Trophoblast cell (in vitro differentiated cells and primary cell): ENCODE measurements at regions not wholly inside any gene's neighbourhood (a gene's known extent, or its start where the extent isn't known, plus 50 kb on each side); places are given as distances from the start of the nearest gene placed in this dataset.
"Not testable (repeated sequence)": the region's sequence is repeated elsewhere in the genome, so short reads cannot be mapped to it uniquely, and the experiment has no call there.

Experiments used
- DNase-seq, 2 donors: peaks; one replicate each; pipeline ENCODE4 v3.0.0-alpha.2; 2016
- H2AFZ ChIP-seq: 2 replicates; pipeline ENCODE4 v1.6.1; 2013; ENCODE audit warnings: low read length, moderate library complexity, mild to moderate bottlenecking; ENCODE audit not compliant: insufficient read depth, poor library complexity
- H2AK5ac ChIP-seq: 2 replicates; pipeline ENCODE4 v1.6.1; 2013; ENCODE audit warnings: mild to moderate bottlenecking, low read length
- H2BK120ac ChIP-seq: 2 replicates; pipeline ENCODE4 v1.6.1; 2013; ENCODE audit warnings: low read length, mild to moderate bottlenecking, moderate library complexity; ENCODE audit not compliant: insufficient read depth, poor library complexity
- H2BK12ac ChIP-seq: 2 replicates; pipeline ENCODE4 v1.6.1; 2013; ENCODE audit warnings: mild to moderate bottlenecking, low read length, moderate library complexity
- H2BK5ac ChIP-seq: 2 replicates; pipeline ENCODE4 v1.6.1; 2013; ENCODE audit warnings: low read length, low read depth, moderate library complexity, mild to moderate bottlenecking; ENCODE audit not compliant: poor library complexity
- H3K14ac ChIP-seq: 2 replicates; pipeline ENCODE4 v1.6.1; 2013; ENCODE audit warnings: mild to moderate bottlenecking, low read length
- H3K18ac ChIP-seq: 2 replicates; pipeline ENCODE4 v1.6.1; 2013; ENCODE audit warnings: mild to moderate bottlenecking, low read length
- H3K23ac ChIP-seq: 2 replicates; pipeline ENCODE4 v1.6.1; 2013; ENCODE audit warnings: low read length
- H3K27ac ChIP-seq: 2 replicates; pipeline ENCODE4 v1.5.1; 2013; ENCODE audit warnings: low read depth, mild to moderate bottlenecking, inconsistent platforms, low read length, moderate library complexity
- H3K27me3 ChIP-seq: 2 replicates; pipeline ENCODE4 v1.6.1; 2013; ENCODE audit warnings: inconsistent platforms, mild to moderate bottlenecking, low read length, moderate library complexity; ENCODE audit not compliant: insufficient read depth
- H3K36me3 ChIP-seq, 2 experiments: 1 replicate in 1 of 2; 2 replicates in 1 of 2; pipeline ENCODE4 v1.6.1; 2013; ENCODE audit warnings: low read length in 2 of 2, mild to moderate bottlenecking in 2 of 2, moderate library complexity in 1 of 2; ENCODE audit not compliant: insufficient read depth in 2 of 2, control insufficient read depth in 1 of 2
- H3K4ac ChIP-seq: 2 replicates; pipeline ENCODE4 v1.6.1; 2013; ENCODE audit warnings: low read depth, mild to moderate bottlenecking, low read length, moderate library complexity
- H3K4me1 ChIP-seq, 2 experiments: 1 replicate in 1 of 2; 2 replicates in 1 of 2; pipeline ENCODE4 v1.6.1; 2013; ENCODE audit warnings: low read length in 2 of 2, mild to moderate bottlenecking in 2 of 2, moderate library complexity in 1 of 2; ENCODE audit not compliant: insufficient read depth in 2 of 2, control insufficient read depth in 1 of 2
- H3K4me2 ChIP-seq: 2 replicates; pipeline ENCODE4 v1.6.1; 2013; ENCODE audit warnings: inconsistent platforms, mild to moderate bottlenecking, low read length, moderate library complexity
- H3K4me3 ChIP-seq: 2 replicates; pipeline ENCODE4 v1.5.1; 2013; ENCODE audit warnings: mild to moderate bottlenecking, low read depth, low read length, inconsistent platforms
- H3K79me1 ChIP-seq: one replicate; pipeline ENCODE4 v1.6.1; 2013; ENCODE audit warnings: low read length
- H3K79me2 ChIP-seq: 2 replicates; pipeline ENCODE4 v1.6.1; 2013; ENCODE audit warnings: low read length, mild to moderate bottlenecking; ENCODE audit not compliant: control insufficient read depth, insufficient read depth, poor library complexity
- H3K9ac ChIP-seq: 2 replicates; pipeline ENCODE4 v1.6.1; 2013; ENCODE audit warnings: mild to moderate bottlenecking, low read length
- H3K9me3 ChIP-seq: 2 replicates; pipeline ENCODE4 v1.6.1; 2013; ENCODE audit warnings: low read depth, mild to moderate bottlenecking, control low read depth, inconsistent platforms, low read length; ENCODE audit not compliant: insufficient read depth
- H4K12ac ChIP-seq: 2 replicates; pipeline ENCODE4 v1.6.1; 2013; ENCODE audit warnings: low read depth, mild to moderate bottlenecking, low read length, moderate library complexity
- H4K8ac ChIP-seq: 2 replicates; pipeline ENCODE4 v1.6.1; 2013; ENCODE audit warnings: low read depth, mild to moderate bottlenecking, low read length, moderate library complexity
- H4K91ac ChIP-seq: one replicate; pipeline ENCODE4 v1.6.1; 2013; ENCODE audit warnings: low read depth, mild to moderate bottlenecking, low read length, moderate library complexity
- WGBS: extraction: QIAGEN DNeasy Blood & Tissue Kit; methylation state at CpG from one replicate; pipeline ENCODE4 v1.1.7; 2013; ENCODE audit warnings: missing lambda C conversion rate; ENCODE audit not compliant: insufficient read length, insufficient coverage; ENCODE audit errors: extremely low coverage; 5-methylcytosine and 5-hydroxymethylcytosine counted together

GRCh38 chr7:119905495-119905894 lies 367.5 kb upstream of the KCND2 start:
- Histone ChIP-seq H2BK12ac (no peak overlapping the region), H4K8ac (no peak overlapping the region), H2BK5ac (no peak overlapping the region)

GRCh38 chr7:119908948-119909347 lies 364.0 kb upstream of the KCND2 start:
- Histone ChIP-seq H3K4ac (no peak overlapping the region), H2AFZ (no peak overlapping the region), H3K79me1 (no peaks in the 10 kb centered on the region), H4K91ac (no peak overlapping the region), H4K8ac (no peak overlapping the region), H3K23ac (no peak overlapping the region), H3K36me3 (no peaks in the 10 kb centered on the region), H3K4me2 (no peak overlapping the region), H2BK5ac (no peak overlapping the region), H3K14ac (no peak overlapping the region), H3K79me2 (no peaks in the 10 kb centered on the region), H3K9me3 (no peaks in the 10 kb centered on the region), H2BK12ac (no peak overlapping the region), H3K9ac (no peak overlapping the region), H2BK120ac (no peak overlapping the region), H4K12ac (no peak overlapping the region), H3K4me3 (no peak overlapping the region), H3K18ac (no peak overlapping the region), H2AK5ac (no peak overlapping the region), H3K27me3 (no peaks in the 10 kb centered on the region), H3K4me1 (no peaks in the 10 kb centered on the region), H3K27ac (no peak overlapping the region)
- no CpG with 5 or more reads among the region's 4 CpGs for WGBS
- no peak for DNase-seq

More at GRCh38 chr7:119905495-119905894, 367.5 kb upstream of the KCND2 start:
- H3K4me2 ChIP-seq = no peak overlapping the region
- H3K9me3 ChIP-seq = no peaks in the 10 kb centered on the region
- no peaks in the 10 kb centered on the region for H3K79me1 ChIP-seq
- no peak overlapping the region for H3K14ac ChIP-seq
- no peak for DNase-seq
- H3K18ac ChIP-seq = no peak overlapping the region
- no peak overlapping the region for H3K23ac ChIP-seq
- H2AFZ ChIP-seq = no peak overlapping the region
- no peak overlapping the region for H3K27ac ChIP-seq
- no peak overlapping the region for H3K4ac ChIP-seq
- H3K9ac ChIP-seq = no peak overlapping the region
- peaks cover 0 to 3% of the 10 kb centered on the region in 2 experiments for H3K4me1 ChIP-seq
- H3K36me3 ChIP-seq = no peaks in the 10 kb centered on the region
- no peak overlapping the region for H4K91ac ChIP-seq
- no peaks in the 10 kb centered on the region for H3K79me2 ChIP-seq
- H3K27me3 ChIP-seq = no peaks in the 10 kb centered on the region
- WGBS = no CpG with 5 or more reads among the region's 4 CpGs
- no peak overlapping the region for H3K4me3 ChIP-seq
- H2AK5ac ChIP-seq = no peak overlapping the region
- no peak overlapping the region for H4K12ac ChIP-seq
- no peak overlapping the region for H2BK120ac ChIP-seq

GRCh38 chr7:119914119-119914518 lies 358.9 kb upstream of the KCND2 start:
- not testable (repeated sequence) for H4K91ac ChIP-seq, H3K9me3 ChIP-seq

GRCh38 chr7:119916501-119916900 lies 356.5 kb upstream of the KCND2 start:
- no peak overlapping the region for H2BK5ac ChIP-seq
- no peaks in the 10 kb centered on the region for H3K27me3 ChIP-seq
- H3K14ac ChIP-seq = no peak overlapping the region
- DNase-seq = no peak
- H2AK5ac ChIP-seq = no peak overlapping the region
- no peak overlapping the region for H3K4me2 ChIP-seq
- no peak overlapping the region for H3K4me3 ChIP-seq
- no peak overlapping the region for H4K8ac ChIP-seq
- H2AFZ ChIP-seq = no peak overlapping the region
- no peak overlapping the region for H3K27ac ChIP-seq
- H3K9me3 ChIP-seq = no peaks in the 10 kb centered on the region
- WGBS = no CpG with 5 or more reads among the region's 1 CpG
- H2BK12ac ChIP-seq = no peak overlapping the region
- H4K12ac ChIP-seq = no peak overlapping the region
- no peak overlapping the region for H2BK120ac ChIP-seq
- no peaks in the 10 kb centered on the region for H3K36me3 ChIP-seq
- H4K91ac ChIP-seq = no peak overlapping the region
- no peaks in the 10 kb centered on the region for H3K4me1 ChIP-seq
- H3K79me1 ChIP-seq = no peaks in the 10 kb centered on the region
- H3K18ac ChIP-seq = no peak overlapping the region
- no peak overlapping the region for H3K9ac ChIP-seq
- no peak overlapping the region for H3K23ac ChIP-seq
- H3K79me2 ChIP-seq = no peaks in the 10 kb centered on the region
- H3K4ac ChIP-seq = no peak overlapping the region

More at GRCh38 chr7:119914119-119914518, 358.9 kb upstream of the KCND2 start:
- not testable (repeated sequence) for H3K36me3 ChIP-seq, H3K4me2 ChIP-seq, H2BK12ac ChIP-seq, H3K79me1 ChIP-seq, H2BK120ac ChIP-seq, H3K4me1 ChIP-seq, H3K4ac ChIP-seq, H3K14ac ChIP-seq, H4K8ac ChIP-seq, H2AFZ ChIP-seq, H3K27me3 ChIP-seq, H3K18ac ChIP-seq, H3K4me3 ChIP-seq, H4K12ac ChIP-seq, H3K79me2 ChIP-seq, H2AK5ac ChIP-seq, DNase-seq, H3K9ac ChIP-seq, H2BK5ac ChIP-seq, H3K27ac ChIP-seq, H3K23ac ChIP-seq
